GM21717 (cell line): ENCODE measurements at regions not wholly inside any gene's neighbourhood (a gene's known extent, or its start where the extent isn't known, plus 50 kb on each side); places are given as distances from the start of the nearest gene placed in this dataset.

Experiments
- ATAC-seq: cut with Tn5 transposase; IDR thresholded peaks from one replicate; pipeline ENCODE4 v1.9.1; 2021; ENCODE audit warnings: mild to moderate bottlenecking, moderate library complexity; ENCODE audit not compliant: unreplicated experiment

DNA sequence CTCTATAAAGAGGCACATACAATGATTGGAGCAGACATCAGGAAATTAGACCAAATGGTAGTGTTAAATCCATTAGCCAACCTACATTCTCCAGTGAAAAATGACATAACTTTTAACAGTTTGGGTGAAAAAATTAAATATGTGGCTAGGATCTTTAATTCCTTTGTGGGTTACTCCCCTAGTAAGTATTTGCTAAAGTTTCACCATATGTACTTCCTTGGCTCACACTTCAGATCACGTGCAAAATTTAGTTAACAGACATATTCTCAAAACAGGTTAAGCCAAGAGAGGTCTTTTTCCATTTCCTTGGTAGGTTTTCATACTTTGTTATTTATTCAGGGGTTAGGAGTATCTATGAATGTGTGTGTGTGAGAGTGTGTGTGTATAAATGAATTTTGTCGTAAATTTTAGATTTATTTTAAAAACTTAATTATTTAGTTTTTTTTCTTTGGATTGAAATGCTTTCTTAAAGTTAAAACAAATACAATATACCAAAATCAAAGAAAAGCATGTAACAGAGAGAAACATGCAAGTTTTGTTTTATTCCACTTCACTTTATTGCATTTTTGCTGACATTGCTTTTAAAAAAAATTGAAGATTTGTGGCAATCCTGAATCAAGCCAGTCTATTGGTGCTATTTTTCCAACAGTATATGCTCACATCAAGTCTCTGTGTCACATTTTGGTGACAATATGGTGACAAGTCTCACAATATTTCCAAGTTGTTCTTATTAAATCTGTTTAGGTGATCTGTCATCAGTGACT lies 258.7 kb downstream of the FLRT2 start:
- ATAC-seq: no peak

DNA sequence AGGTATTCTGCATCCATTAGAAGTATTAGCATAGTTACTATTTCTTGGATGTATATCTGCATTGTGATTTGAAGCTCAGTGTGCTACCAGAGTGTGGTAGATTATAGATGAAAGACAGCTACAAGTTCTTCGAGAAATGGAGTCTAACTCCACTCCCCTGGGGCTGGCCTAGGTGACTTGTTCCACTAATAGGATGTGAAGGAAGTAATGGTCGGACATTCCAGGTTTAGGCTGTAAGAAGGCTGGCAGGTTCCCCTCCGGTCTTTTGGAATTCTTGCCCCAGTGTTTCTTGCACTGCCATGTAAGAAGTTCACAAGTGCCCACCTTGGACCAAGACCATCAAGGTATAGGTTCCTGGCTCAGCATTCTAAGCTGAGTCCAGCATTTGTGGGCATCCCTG lies 236.4 kb downstream of the FLRT2 start:
- ATAC-seq: no peak

GRCh38 chr14:85764822-85765221 lies 234.9 kb downstream of the FLRT2 start:
- ATAC-seq: no peak

- no peak for ATAC-seq
Observed at GRCh38 chr14:85762526-85762925, 232.6 kb downstream of the FLRT2 start.

GRCh38 chr14:85752175-85752574 lies 222.2 kb downstream of the FLRT2 start:
- ATAC-seq: no peak

DNA sequence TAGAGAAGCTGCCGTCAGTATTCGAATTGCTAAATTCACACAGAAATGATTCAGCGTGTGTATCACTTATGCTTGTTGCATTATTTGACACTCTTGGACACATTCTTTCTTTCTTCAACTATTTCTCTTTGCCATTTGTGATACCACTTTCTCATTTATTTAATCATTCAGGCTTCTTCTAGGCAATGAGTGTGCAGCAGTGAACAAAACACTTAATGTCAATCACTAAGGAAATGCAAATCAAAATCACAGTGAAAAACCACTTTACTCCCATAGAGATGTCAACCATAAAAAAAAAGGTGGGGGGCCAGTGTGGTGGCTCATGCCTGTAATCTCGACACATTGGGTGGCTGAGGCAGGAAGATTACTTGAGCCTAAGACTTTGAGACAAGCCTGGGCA lies 214.6 kb downstream of the FLRT2 start:
- ATAC-seq: no peak

- ATAC-seq: no peak
Observed at GRCh38 chr14:85732031-85732430, 202.1 kb downstream of the FLRT2 start.

DNA sequence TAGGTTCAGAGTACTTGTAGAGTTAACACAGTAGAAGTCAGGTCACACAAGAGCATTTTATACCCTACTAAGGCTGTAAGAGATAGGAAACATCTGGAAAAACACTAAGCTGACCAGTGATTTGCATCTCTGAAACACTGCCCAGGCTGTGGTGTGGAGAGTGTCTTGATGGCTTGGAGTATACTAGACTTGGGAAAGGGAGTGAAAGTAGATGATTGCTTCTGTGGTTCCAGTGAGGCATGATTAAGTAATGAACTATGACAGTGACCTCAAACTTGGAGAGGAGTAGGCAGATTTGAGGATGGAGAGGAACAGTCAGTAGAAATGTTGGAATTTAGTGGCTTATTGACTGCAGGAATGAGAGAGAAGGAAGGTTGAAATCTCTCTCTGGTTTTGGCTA lies 201.2 kb downstream of the FLRT2 start:
- ATAC-seq: no peak

- no peak for ATAC-seq
Observed at GRCh38 chr14:85728476-85729065, 198.6 kb downstream of the FLRT2 start.

- ATAC-seq: no peak
Observed at GRCh38 chr14:85714069-85714468, 184.1 kb downstream of the FLRT2 start.

DNA sequence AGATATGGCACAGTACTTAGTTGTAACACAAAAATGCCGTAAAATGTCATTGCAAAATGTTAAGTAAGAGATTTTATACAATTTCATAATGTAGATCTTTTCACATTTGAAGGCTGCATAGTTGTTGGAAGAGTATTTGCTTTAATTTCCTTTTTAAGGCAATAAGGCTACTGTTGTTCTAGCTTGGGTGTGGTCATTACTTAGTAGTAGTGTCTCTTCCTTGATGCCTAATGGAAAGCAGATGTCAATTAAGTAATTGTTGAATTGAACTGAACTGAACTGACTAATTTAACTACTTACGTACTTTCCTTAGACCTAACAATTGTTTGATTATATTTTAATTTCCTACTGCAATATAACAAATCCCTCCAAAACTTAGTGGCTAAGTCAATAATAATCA lies 181.7 kb downstream of the FLRT2 start:
- ATAC-seq: no peak
